ENCODE measurements at regions not wholly inside any gene's neighbourhood (a gene's known extent, or its start where the extent isn't known, plus 50 kb on each side); places are given as distances from the start of the nearest gene placed in this dataset.

DNA sequence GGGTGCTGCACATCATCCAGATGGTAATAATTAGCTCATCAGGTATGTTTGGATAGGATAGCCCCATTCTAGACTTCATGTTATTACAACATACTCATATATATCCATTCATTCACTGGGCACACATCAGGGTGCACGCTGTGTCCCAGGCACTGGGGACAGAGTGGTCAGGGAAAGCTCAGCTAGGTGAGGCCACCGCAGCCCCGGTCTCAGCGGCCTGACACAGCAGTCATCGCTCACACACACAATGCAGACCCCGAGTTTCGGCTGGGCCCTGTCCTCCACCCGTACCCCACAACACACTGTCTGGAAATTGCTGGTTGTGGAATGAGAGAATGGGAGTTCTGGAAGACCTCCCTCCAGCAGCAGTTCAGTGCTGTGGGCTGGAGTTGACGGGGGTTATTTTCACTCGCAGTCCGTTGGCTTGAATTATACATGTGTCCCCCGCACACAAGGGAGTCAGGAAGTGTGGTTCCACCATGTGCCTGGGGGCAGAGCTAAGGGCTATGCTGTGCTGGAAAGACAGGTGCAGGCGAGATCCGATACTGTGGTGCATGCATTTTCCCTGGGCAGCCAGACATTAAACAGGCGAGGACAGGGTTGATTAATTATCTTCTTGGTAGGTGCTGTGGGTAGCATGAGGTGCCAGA, 257.6 kb downstream of the TEX29 start:
- WGBS (ENCODE audit: extremely low coverage, insufficient read length, low lambda C conversion rate) = no CpG with 5 or more reads among the region's 15 CpGs
- Mint-ChIP-seq H3K27ac (no peak overlapping the region), H3K36me3 (ENCODE audit: insufficient read depth in 1 of 3, low read depth in 3 of 3) (peaks cover 12 to 19% (median 14%) of the 10 kb centered on the region in 3 experiments)

More for the DNA sequence above, 257.6 kb downstream of the TEX29 start:
- TF ChIP-seq CTCF (conservative IDR thresholded peaks at IDR 0.05) = no peak
- no peaks in the 10 kb centered on the region for H4K20me1 ChIP-seq (ENCODE audit: control insufficient read depth, insufficient read depth, insufficient read length)
- H3K4me2 ChIP-seq (ENCODE audit: insufficient read depth, insufficient read length, low read length) = no peak overlapping the region
- H3K23me2 ChIP-seq (ENCODE audit: insufficient read length, low read depth, low read length, poor library complexity, severe bottlenecking) = no peaks in the 10 kb centered on the region
- no peak overlapping the region for H2AK5ac ChIP-seq (ENCODE audit: insufficient read length, low read length)
- H3K79me1 ChIP-seq (ENCODE audit: insufficient read depth, low read depth, low read length, poor library complexity, severe bottlenecking) = no peaks in the 10 kb centered on the region
- H3T11ph ChIP-seq (ENCODE audit: low read length) = no peak overlapping the region
- H2BK120ac ChIP-seq (ENCODE audit: low read depth, low read length, poor library complexity, severe bottlenecking) = no peak overlapping the region
- H2AFZ ChIP-seq (ENCODE audit: low read length) = no peak overlapping the region
- peaks cover 28 to 30% of the 10 kb centered on the region in 2 experiments for H3K9me3 Mint-ChIP-seq
- H2BK12ac ChIP-seq (ENCODE audit: insufficient read length, low read depth, low read length) = no peak overlapping the region
- no peak overlapping the region for H2BK15ac ChIP-seq (ENCODE audit: low read depth, low read length)
- H2BK20ac ChIP-seq (ENCODE audit: low read depth, low read length, poor library complexity, severe bottlenecking) = no peak overlapping the region
- no peak overlapping the region for H4K8ac ChIP-seq (replicated peaks; ENCODE audit: insufficient read length, low read depth, low read length)
- H4K5ac ChIP-seq (ENCODE audit: insufficient read length, low read depth, low read length) = no peak overlapping the region
- H3K9me3 ChIP-seq (ENCODE audit: control insufficient read depth, low read depth, low read length) = peaks cover 17% of the 10 kb centered on the region
- H3K4me1 ChIP-seq (ENCODE audit: insufficient read depth, low read length) = no peaks in the 10 kb centered on the region
- no peak overlapping the region for H3K4me3 Mint-ChIP-seq
- no peak overlapping the region for H3K23ac ChIP-seq (ENCODE audit: insufficient read length, low read depth, low read length)
- H3K27ac ChIP-seq (ENCODE audit: insufficient read length, low read depth, low read length) = no peak overlapping the region
- no peaks in the 10 kb centered on the region for H3K27me3 ChIP-seq (ENCODE audit: insufficient read depth, low read length)
- H4K91ac ChIP-seq (ENCODE audit: insufficient read length, low read depth, low read length) = no peak overlapping the region
- H3K27me3 Mint-ChIP-seq (ENCODE audit: low read depth) = peaks cover 7% of the 10 kb centered on the region
- H3K9ac ChIP-seq (ENCODE audit: extremely low read depth, insufficient read length, low read length) = no peak overlapping the region
- H3K18ac ChIP-seq (ENCODE audit: insufficient read length, low read depth, low read length) = no peak overlapping the region
- no peaks in the 10 kb centered on the region for H3K79me2 ChIP-seq (ENCODE audit: insufficient read depth, low read length)
- no peaks in the 10 kb centered on the region for H3K4me1 Mint-ChIP-seq
- no peak overlapping the region for H3K14ac ChIP-seq (ENCODE audit: insufficient read depth, low read length)
- H2BK5ac ChIP-seq (ENCODE audit: insufficient read length, low read length) = no peak overlapping the region
- DNase-seq = no peak
- no peak overlapping the region for H3K56ac ChIP-seq (ENCODE audit: insufficient read length, low read depth, low read length)
- no peak overlapping the region for H3K4ac ChIP-seq (ENCODE audit: low read depth, low read length)
